ENCODE measurements at regions not wholly inside any gene's neighbourhood (a gene's known extent, or its start where the extent isn't known, plus 50 kb on each side); places are given as distances from the start of the nearest gene placed in this dataset.

DNA sequence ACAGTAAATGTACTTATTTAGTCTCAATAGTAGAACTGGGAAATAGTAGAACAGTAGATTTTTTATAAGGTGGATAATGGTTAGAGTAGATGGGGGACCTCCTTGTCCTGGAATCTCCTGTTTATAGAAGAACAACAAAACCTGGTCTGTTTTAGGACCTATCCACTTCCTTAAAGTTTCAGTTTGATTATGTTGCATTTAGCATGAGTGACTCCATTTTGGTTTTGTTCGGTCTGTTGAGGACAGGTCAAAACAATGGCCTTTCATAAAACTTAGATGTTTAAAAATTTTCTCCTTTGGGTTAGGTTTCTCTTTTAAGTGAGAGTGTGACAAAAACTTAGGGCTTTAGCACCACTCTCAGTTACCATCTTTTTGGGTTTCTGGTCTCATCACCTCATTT lies 308.9 kb downstream of the BTG1 start:
- no peak for DNase-seq

GRCh38 chr12:91836264-91836663 lies 309.4 kb downstream of the BTG1 start:
- DNase-seq = no peak

- no peak for DNase-seq
Observed at GRCh38 chr12:91835693-91836092, 310.0 kb downstream of the BTG1 start.

- DNase-seq = no peak
Observed at GRCh38 chr12:91833780-91834359, 311.8 kb downstream of the BTG1 start.

GRCh38 chr12:91825999-91826398 lies 319.6 kb downstream of the BTG1 start:
- no peak for DNase-seq

- no peak for DNase-seq
Observed at GRCh38 chr12:91824991-91825390, 320.7 kb downstream of the BTG1 start.

GRCh38 chr12:91819132-91819447 lies 326.6 kb downstream of the BTG1 start:
- no peak for DNase-seq

DNA sequence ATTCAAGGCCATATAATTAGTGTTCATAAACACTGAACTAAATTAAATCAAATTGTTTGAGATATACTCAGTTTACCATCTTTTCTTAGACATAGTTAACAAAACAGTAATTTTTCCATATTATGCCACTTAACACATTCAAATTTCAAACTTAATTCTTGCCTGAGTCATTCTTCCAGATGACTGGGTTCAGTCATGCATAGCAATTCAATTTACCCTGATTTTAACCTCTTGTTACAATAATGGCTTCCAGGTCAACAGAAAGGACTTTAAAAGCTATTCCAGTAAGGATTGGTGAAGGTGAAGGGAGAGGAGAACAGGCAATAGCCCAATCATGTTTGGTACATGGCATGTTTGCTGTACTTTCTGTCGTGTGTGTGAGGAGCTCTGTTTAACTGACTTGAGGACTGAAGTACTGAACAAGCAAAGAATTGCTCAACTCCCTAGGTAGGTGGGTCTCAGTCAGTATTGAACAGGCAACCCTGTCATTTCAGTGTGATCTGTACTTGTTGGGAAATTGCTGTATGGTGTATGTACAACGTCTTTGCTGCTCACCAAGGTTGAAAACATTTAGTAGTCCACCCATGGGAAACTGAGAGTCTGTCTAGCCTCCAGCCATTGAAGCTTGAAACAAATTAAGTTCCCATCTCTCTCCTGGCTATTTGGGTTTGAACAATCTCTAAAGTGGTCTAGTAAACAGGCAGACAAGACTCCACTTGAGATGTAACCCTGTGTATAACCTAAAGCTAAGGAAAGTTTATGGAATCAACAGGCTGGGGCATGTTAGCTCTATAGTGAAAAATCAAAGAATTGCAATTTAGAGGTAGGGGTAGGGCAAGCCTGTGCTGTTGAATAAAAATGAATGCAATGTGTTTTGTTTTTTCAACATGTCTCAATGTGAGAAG lies 327.2 kb downstream of the BTG1 start:
- no peak for DNase-seq

- DNase-seq = no peak
Observed at GRCh38 chr12:91817517-91817916, 328.1 kb downstream of the BTG1 start.

DNA sequence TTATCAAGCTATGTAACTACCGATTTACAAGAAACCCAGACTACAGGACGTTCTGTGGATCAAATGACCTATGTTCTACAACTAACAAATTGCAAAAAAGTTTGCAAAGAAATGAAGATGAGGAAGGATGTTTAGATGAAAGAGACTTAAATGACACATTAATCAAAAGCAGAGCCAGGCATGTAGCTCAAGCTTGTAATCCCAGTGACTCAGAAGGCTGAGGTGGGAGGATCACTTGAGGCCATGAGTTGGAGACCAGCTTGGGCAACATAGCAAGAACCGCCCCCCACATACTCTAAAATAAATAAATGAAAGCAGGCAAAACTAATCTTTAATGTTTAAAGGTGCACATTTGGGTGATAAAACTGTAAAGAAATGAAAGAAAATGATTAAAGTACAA lies 331.9 kb downstream of the BTG1 start:
- DNase-seq = no peak

DNA sequence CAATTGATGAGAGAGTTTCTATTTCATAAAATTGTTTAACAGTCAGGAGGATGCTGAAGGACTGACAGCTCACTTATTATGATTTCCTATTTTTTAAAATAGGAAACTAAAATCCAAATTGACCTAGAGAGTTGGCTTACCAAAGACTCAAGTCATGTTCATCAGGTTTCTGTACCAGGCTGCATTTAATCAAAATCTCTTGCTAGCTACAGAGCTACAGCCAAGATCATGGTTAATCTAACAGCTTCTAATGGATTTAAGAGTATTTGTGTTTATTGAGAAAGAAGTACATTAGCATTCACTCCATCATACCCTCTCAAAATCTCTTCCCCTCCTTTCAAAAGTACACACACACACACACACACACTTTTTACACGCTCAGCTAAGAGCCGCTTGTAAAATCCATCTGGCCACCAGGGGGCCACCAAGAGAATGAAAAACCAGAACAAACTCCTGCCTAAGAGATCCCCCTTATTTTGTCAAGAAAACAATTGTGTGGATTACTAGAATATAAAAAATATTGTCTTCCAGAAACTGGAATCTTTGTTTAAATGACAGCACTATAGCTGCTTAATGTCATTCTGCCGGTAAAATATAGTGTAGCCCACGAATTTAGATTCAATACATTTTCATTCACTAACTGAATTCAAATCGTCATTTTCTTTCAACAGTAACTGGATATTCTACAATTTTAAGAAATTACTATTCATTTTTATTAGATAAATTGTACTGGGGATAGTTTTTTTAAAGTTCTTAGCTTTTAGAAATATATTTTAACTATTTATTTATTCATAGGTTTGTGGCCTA lies 334.0 kb downstream of the BTG1 start:
- no peak for DNase-seq

DNA sequence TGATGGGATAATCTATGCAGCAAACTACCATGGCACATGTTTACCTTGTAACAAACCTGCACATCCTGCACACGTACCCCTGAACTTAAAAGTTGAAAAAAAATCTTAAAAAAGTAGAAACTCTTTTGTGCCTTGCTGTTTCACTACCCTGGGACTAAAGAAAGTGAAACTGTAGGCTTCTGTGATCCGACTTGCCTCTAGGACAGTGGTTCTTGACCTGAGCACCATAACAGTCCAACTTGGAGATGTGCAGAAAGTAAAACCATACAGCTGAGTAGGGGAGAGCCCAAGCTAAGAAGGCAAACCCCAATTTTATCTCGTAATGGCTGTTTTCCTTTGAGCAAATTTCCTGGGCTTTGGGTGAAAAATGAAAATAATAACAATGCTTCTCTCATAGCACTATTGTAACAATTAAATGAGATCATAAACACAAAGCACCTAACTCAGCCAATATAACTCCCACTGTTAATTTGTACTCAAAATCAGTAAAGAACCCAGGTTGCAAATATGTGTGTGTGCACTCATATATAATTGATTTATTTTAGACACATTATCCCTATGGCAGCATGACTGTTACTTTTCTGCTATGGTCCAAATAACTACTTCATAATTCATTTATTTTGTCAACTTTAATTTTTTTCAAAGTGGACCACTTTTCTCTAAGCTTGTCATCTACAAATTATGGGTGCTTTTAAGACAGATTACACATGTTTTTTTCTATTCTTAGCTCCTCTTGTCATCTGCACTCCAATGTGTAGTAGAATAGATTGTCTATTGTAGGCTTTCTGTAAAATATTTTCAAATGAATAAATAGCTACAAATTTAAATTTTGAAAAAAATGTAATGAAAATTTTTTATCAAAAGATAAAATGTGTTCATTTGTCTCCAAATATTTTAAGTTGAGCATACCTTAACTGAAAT lies 334.9 kb downstream of the BTG1 start:
- DNase-seq = no peak

DNA sequence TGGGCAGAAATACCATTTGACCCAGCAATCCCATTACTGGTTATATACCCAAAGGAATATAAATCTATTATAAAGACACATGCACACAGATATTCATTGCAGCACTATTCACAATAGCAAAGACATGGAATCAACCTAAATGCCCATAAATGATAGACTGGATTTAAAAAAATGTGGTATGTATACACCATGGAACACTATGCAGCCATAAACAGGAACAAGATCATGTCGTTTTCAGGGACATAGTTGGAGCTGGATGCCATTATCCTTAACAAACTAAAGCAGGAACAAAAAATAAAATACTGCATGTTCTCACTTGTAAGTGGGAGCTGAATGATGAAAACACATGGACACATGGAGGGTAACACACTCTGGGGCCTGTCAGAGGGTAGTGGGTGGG lies 335.6 kb downstream of the BTG1 start:
- DNase-seq = no peak

- DNase-seq = no peak
Observed at GRCh38 chr12:91805031-91805430, 340.6 kb downstream of the BTG1 start.

DNA sequence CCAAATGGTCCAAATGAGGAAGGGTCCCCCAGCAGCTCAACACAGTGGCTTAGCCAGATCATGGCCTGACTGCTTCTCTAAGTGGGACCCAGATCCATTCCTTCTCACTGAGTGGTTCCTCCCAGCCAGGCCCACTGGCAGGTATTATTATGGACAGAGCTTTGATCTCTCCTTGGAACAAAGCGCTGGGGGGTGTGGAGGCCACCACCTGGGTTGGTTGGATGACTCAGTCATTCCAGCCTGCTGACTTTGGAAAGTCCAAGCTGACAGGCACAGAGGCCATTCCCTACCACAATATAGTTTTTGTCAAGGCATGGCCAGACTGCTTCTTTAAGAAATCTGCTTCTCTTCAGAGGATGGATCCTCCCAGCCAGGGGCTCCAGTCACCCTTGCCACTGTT lies 341.1 kb downstream of the BTG1 start:
- DNase-seq = no peak

DNA sequence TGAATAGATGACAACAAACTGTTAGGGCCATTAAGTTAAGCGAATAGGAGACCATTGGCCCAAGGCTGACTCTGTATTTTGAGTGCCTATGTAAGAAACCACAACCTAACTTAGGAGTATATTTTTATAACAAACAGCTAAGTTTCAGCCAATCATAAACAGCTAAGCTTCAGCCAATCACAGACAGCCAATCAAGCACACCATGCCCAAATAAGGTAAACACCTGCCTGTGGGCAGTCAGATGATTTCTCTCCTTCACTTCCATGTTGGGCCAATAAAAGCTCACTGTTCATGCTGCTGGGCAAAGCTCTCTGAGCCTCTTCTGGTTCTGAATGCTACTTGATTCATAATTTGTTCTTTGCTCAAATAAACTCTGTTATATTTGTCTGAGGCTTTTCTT lies 344.6 kb downstream of the BTG1 start:
- DNase-seq = no peak

GRCh38 chr12:91793676-91794075 lies 352.0 kb downstream of the BTG1 start:
- DNase-seq = no peak

DNA sequence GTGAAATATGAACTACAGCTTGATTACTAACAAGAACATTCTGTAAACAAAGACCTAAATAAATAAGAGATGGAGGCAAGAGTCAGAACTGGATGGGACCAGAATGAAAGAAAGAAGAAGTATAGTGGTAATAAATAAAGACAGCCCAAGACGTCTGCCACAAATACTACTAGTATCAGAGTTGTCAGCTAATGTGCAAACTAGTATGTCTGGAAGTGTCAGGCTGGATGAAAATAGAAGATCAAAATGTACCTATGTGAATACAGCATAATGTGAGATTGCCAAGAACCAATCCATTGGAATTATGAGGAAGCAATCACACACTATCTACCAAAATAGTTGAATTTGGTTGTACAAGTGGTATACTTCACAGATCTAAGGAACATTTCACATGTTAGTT lies 353.0 kb downstream of the BTG1 start:
- DNase-seq = no peak

DNA sequence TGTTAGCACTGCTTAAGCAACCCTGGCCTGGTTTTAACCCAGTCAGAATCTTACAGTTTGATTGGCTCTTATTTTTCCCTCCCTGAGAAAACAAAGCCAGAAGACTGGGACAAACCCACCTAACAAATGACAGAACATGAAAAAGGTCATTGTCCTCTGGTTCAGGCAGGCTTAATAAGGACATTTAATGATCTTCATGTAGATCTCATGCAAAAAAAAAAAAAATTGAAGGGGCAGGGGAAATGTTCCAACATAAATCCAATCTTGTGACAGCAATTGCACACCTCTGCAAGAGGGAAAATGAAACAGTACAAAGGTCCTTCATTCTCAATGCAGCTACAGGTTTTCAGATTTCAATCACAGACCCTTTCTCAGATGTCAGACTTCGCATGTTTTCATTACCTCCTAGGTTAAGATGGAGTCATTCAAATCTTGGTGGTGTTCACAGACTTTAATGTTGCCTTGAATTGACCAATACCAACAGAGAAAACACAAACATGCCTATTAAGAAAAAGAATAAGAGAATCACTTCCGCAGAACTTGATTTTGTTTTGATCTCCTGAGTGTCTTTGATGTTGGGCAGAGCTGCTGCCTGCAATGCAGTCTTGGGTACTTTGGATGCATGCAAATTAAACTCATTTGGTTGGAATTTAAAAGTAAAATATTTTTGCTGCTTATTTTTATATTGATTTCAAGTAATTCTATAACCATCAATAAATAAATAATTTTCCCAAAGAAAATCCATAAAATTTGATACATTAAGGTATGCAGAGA lies 359.0 kb downstream of the BTG1 start:
- no peak for DNase-seq

- DNase-seq = no peak
Observed at GRCh38 chr12:91785655-91786498, 359.8 kb downstream of the BTG1 start.

GRCh38 chr12:91781114-91781513 lies 364.5 kb downstream of the BTG1 start:
- no peak for DNase-seq
